RKO (cell line): ENCODE measurements at regions not wholly inside any gene's neighbourhood (a gene's known extent, or its start where the extent isn't known, plus 50 kb on each side); places are given as distances from the start of the nearest gene placed in this dataset.

Experiments
- DNase-seq: peaks from one replicate; pipeline ENCODE4 v3.0.0-alpha.2; 2016; ENCODE audit warnings: low spot score

DNA sequence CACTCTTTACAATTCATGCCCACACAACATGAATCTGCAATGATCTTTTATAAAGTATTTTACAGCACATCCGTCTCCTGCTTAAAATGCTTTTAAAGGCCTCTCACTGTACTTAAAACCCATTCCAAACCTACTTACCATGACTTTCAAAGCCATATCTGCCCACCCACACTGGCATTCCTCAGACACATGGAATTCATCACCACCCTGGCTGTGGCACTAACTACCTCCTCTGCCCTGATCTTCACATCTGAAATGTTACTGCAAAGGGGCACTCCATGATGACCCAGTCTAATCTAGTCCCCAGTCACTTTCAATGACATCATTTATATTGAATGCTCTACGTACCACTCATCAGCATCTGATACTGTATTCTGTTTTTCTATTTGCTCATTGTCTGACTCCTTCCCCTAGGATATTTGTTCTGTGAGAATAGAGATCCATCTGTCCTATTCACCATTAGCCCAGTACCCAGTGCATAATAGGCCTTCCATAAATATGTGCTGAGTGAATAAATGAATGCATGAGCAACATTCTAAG lies 193.2 kb upstream of the KIF2A start:
- DNase-seq = no peak

DNA sequence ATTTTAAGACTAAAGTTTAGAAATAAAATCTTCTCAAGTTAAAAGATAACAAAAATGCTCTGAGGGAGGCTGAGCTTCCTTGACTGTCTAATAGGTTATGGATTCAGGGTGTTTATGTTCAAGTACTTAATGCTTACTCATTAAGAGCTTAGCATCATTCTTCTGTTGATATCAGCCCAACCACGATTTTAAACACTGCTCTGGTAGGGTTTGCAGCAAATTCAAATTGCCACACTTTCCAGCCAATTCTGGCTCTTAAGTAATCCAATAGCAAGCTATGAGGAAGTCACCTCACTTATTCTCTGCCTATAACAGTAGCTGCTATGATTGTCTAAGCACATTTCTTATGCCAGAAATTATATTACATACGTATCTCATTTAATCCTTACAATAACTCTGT lies 191.0 kb upstream of the KIF2A start:
- DNase-seq = no peak

DNA sequence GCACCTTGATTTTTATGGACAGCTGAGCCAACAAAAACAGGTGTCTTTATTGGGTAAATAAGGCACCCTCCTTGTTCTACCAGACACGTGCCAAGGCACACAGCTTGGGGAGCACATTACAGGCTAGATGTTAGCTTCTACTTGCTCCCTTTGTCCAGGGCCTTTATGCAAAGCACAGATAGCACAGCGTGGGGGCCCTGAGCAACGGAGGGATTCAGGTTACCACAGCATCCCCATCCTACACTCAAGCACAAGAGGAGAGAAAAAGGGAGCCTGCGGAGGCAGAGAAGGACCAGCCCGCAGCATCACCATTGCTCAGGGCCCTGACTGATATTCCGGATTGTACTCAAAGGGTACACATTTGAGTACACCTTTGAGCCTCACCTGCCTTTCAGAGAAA lies 181.7 kb upstream of the KIF2A start:
- no peak for DNase-seq

DNA sequence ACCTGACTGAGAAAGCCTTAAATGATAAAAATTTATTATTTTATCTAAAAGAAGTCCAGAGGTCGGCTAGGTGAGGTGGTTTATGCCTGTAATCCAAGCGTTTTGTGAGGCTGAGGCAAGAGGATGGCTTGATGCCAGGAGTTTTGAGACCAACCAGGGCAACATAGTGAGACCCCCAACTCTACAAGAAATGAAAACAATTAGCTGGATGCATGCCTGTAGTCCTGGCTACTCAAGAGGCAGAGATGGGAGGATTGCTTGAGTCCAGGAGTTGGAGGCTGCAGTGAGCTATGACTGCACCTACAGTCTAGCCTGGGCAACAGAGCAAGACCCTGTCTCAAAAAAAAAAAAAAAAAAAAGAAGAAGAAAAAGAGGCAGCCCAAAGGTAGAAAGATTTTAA lies 179.9 kb upstream of the KIF2A start:
- no peak for DNase-seq

DNA sequence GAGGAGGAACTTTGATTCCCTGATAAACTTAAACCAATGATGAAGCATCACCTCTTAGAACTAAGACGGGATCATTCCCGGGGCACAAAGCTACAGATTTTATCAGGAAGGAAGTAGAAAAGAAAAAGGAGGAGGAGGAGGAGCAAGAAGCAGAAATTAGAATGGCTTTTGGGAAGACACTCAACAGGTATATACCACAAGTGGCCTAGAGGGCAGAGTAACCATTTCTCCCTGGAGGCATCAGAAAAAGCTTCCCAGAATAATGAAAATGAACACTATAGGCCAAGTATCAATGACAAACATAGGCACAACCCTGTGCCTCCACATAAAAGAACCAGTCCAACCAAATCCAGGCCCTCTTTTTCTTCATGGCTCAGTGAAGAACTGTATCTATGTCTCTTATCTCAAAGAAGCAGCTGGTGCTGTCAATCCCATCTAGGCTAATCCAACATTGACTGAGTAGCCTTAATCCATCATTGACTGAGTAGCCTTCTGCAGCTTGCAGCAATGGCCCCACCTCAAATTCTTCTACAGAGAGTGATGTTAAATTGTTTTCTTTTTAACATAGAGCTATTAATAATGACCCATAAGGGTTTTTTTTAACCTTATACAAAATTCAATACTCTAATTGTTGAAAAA lies 178.8 kb upstream of the KIF2A start:
- no peak for DNase-seq

DNA sequence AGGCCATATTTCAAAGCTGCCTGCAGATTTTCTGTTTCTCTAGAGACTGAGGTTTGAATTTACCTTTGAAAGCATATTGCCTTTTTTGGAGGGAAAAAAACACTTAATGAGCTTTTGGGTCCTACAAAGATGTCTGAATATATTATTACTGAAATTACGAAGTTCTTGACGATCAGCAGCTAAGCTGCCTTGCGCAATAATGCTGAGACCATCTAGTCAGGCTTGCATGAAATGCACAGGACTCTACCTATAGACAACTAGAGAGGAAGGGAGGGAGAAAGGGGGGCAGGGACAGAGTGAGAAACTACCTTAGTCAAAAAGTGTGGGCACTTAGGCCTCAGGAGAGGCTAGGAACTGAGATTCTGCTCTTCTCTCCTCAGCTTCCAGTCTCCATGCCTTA lies 175.9 kb upstream of the KIF2A start:
- DNase-seq = no peak

DNA sequence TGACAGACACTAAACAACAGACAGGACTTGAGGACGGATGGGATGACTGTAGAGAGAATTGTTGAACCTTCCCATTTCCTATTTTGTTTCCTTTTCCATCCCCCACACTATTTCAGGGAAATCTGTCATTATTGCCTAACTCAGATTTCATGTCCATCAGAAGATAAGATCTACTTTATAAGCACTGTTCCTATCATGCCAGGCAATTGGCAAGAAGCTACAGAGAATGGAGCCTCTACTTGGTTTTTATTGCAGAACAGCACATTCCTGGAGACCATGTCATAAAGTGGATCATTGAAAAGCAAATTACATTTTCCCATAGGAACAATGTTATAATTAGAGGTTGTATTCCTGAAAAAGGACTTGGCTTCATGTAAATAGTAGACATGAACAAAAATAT lies 173.7 kb upstream of the KIF2A start:
- no peak for DNase-seq

DNA sequence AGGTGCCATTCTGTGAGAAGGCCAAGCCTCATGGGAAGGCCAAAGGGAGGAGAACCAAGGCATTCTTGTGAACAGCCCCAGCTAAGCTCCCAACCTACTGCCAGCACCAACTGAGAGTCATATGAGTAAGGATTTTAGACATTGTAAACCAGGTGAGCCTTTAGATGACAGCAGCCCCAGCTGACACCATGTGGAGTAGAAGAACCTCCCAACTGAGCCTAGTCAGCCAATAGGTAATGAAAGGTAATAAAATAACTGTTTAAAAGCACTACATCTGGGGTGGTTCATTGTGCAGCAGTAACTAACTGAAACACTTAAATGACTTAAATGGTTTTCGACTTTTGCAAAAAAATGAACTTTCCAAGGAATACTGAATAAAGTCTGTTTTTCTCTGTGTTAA lies 172.6 kb upstream of the KIF2A start:
- no peak for DNase-seq

DNA sequence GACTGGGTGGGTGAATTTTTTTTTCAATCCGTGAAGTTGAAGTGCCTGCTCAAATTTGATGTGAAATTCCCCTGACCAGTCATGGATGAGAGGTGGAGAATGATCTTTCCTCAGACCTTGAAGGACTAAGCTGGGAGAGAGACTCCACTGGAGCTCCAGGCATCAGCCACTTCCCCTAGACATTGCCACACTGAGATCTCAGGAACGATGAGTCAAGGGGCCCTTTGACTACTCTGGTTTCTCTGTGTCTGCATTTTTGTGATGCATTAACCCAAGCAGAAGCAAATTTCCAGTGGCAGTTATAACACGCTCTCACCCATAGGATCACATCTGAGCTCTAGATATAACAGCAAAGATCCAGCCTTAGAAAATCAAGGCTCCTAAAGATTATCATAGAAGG lies 171.2 kb upstream of the KIF2A start:
- no peak for DNase-seq

DNA sequence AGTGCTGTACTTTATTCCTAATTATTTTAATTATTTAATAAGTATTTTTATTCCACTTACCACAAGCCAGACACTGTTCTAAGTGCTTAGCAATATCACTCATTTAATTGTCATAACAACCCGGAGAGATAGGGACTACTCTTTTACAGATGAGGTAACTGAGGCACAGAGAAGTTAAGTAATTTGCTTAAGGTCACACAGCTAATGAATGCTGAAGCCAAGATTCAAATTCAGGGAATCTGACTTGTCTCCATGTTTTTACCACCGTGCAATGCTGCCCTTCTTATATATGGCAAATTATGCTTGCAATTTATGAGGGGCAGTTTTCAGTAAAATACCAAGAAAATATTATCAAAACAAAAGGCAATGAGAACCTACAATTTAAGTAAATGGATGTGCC lies 168.4 kb upstream of the KIF2A start:
- no peak for DNase-seq

DNA sequence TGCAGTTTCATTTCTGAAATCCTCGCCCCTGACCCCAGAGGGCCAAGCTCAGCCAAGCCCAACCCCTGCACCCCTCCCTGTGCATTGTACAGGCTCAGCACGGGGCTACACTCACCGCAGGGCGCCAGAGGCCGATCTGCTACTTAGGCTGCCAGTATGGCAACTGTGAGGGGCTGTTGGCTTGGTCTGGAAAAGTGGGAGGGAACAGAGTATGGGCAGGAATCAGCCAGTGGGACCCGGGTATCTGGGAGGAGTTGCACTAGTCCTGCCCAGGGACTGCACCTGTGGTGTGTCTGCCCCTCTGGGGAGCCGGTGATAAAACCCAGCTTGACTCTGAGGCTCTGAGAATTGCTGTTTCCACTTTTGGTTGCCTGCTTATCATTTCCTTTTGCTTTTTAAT lies 167.4 kb upstream of the KIF2A start:
- no peak for DNase-seq

DNA sequence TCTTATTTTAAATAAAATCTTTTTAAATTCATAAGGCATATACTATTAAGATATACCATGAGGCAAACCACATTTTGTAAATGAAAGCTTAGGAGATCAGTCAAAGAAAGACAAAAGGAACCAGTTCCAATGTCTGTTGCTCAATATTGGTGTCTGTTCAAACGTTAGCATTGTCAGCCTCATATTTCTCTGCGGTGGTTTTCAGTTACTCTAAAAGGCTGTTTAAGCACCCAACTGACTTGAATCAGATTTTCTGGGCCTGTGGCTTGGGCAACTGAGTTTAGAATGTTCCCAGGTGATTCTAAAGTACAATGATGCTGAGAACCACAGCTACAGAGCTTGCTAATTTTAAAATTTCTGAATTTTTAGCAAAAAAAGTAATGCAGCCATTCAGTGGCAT lies 166.3 kb upstream of the KIF2A start:
- no peak for DNase-seq

DNA sequence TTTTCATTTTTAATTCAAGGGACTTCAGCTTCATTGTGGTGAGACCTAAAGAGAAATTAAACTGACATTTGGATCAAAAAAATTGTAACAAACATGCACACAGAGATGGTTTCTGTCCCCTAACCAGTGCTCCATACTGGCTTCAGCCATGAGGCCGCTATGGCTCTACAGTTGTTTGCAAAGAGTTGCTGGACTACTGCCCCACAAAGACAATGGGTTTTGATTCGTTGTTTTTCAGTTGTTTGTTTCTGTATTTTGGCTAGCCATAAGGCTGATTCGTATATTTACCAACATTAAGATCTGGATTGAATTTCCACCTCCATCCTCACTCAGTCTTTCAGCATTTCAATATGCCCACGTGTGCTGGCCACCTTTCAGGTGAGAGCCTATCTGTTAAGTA lies 163.7 kb upstream of the KIF2A start:
- DNase-seq = no peak

DNA sequence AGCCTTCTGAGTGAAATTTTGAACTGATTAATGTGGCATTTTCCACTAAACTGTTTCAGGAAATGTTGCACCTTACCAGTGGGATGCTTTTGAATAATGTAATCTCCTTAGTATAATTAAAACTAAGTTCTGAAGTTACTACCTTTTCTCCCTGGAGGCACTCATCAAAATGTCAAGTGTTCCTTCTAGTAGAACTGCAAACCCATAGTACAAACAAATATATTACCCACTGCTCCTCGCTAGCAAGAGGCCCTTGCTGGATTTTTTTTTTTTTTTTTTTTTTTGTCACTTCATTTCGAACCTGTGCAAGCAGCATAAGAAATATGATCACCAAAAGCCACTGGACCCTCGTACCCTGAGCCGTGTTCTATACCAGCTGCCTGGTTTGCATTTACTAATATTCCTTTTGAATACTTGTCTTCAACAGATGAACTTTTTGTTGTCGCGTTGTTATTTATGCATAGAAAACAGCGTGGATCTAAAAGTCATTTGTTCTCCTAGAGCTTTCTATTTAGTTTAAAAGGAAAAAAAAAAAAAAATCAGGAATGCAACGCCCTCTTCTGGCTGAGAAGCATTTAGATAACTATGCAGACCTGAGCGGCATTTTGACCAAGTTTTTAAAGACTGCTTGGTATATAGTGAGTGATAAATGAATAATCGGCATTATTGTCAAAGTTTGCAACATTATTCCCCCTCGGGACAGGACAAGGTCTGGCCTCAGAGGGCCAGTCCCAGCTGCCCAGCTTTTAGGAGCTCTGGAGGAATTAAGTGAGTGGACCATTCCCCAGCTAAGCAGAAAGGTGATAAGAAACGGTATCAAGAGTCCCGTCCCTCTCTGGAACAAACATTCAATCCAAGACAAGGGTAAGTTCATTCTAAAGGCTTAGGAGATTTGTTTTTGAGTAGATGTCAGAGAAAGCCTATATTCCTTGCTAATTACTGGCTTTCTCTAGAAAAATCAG lies 162.5 kb upstream of the KIF2A start:
- DNase-seq = peak; percentile 54

DNA sequence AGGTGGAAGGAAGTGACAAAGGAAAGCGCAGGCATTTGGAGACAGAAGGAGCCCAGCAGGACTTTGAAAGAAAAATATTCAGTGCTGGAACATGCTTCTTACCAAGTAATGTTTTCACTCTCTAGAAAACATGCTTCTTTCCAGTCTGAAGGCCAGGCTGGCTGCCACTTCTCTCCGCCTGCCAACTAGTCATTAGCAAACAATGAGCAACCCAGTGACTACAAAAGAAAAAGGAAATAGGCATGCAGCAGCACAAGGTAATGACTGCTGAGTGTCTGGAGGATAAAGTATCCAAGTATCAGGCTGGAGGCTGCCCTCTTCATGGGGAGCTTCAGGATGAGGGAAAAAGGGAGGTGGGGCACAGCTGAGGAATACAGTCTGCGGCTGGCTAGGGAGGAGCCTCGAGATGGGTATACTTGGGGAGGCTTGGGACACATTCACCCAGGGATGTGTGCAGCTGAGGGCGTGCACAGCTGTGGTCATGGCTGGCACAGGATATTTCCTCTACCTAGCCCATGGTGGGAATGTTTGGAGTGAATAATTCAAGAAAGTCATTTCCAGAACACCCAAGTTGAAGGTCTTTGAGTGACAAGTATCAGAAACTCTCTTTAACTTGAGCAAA lies 161.5 kb upstream of the KIF2A start:
- peak; percentile 19 for DNase-seq

DNA sequence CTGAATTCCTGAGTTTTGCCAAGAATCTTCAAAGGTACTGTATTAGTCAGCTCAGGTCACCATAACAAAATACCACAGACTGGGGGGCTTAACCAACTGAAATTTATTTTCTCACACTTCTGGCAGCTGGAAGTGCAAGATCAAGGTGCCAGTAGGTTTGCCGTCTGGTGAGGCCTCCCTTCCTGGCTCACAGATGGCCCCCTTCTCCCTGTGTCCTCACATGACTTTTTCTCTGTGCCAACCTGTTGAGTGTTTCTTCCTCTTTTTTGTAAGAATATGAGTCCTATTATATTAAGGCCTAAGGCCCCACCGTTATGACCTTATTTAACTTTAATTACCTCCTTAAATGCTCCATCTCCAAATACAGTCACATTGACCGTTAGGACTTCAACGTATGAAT lies 156.1 kb upstream of the KIF2A start:
- no peak for DNase-seq

DNA sequence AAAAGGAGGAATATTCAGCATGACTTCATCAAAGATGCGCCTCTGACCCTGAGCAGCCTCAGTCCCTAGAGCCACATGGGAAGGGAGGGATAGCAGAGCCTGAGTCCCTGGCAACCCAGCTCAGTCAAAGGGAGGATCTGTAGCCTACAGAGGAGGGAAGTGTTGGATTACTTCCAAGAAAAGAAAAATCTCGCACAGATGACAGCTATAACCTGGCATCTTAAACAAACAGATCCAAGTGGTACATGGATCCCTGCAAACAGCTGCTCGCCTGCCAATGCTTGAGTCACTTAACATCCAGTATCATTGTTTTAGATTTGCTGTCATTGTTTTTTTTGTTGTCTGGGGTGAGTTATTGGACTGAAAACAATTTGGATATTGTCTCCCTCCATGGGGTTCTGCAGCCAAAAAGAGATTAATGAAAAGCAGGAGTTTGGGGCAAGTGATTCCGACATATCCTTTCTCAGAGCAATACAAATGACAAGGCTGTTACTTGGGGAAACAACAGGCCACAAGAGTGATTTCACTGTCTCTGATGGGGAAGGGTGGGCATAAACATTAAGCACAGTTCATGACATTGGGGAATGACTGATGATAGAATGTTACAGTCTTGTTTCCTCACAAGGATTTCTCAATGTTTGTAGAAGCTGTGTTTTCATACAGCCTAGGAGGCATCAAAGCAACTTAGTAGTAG lies 153.5 kb upstream of the KIF2A start:
- DNase-seq = no peak

DNA sequence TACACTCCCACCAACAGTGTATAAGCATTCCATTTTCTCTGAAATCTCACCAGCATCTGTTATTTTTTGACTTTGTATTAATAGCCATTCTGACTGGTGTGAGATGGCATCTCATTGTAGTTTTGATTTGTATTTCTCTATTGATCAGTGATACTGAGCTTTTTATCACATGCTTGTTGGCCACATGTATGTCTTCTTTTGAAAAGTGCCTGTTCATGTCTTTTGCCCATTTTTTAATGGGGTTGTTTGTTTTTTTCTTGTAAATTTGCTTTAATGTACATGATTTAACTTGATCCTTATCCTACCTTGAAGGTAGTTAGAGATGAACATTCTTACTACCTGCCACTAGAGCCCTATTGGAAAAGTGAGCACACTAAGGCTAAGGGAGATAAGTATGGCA lies 151.2 kb upstream of the KIF2A start:
- DNase-seq = no peak

DNA sequence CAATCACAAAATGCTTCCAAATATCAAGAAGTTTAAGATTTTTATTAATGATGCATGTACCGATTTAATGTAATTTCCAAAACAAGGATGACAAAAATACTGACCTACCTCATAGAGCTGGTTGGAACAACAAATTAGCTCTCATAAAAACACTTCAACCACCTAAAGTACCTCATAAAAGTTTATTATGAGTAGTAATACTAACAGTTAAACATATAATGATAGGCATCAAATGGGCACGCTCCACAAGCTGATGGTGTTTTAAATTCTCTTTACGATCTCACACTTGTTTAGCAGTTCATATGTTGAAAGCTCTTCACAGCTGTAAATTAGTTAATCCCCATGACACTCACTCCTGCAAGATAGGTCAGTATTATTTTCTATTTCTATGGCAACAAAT lies 150.0 kb upstream of the KIF2A start:
- no peak for DNase-seq

DNA sequence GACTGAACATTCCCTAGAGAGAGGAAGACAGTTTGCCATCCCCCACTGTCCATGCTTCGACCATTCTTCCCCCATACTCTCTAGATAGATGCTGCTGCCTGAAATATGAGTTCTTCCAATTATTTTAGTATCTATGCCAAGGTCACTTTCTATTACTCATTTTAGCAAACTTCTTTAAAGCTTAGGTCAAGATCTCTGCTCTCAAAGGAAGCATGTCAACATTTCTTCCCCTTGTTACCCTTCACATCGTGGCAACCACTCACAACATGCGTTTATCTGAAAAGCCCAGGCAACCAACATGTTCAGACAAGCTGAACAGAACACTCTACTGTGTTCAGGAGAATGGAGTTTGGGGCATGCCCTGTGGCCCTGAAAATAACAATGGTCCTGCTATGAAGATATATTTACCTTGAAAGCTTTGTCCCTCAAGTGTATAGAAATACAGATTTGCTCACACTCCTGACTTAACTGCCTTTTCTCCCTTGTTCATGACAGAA lies 138.4 kb upstream of the KIF2A start:
- no peak for DNase-seq

DNA sequence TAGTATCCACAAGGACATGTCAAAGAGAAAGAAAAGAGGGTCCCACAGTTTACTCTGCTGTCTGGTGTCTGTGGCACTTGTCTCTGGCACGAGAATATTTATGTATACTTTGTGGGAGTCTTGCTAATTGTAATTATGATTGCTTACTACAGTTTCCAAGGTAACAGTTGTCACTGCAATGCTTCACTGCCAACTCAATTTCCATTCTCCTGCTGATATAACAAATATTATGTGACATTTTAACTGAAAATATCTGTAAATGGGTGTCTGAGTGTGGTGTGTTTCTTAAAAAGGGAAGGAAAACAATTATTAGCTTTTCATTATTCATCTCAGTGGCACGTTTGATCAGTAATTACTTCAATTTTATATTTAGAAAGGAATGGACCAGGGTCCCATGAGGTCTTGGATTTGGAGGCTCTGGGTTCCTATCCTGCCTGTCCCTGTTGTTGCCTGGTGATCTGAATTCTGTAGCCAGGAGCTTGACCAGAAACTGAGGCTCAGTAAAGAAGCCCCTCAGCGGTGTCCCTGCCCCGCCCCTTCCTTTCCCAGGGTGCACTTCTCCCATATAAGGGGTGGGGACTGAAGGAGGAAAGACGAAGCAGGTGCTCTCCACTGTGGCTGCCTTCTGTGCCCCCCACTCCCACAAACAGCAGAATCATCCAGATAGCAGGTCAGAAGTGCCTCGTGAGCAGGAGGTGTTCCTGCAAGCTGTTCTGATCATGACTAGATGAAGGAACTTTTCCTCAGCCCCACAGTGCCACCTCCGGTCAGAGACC lies 137.3 kb upstream of the KIF2A start:
- no peak for DNase-seq
